HepG2 (cell line): ENCODE measurements at regions not wholly inside any gene's neighbourhood (a gene's known extent, or its start where the extent isn't known, plus 50 kb on each side); places are given as distances from the start of the nearest gene placed in this dataset.

Experiments used
- ATAC-seq: fragments of 200-7000 bp; cut with Tn5 transposase; 3 replicates; pipeline ENCODE4 v1.9.1; 2020; ENCODE audit warnings: mild to moderate bottlenecking, moderate library complexity
- BruUV-seq: library from RNA; stranded (reverse); fragments of 400-500 nt; replicated peaks from 2 replicates; lab custom pipeline; 2021; lab: Mats Ljungman, UMichigan
- CTCF ChIA-PET: fragments of 300-600 bp; formaldehyde crosslinking; extraction: SDS; loops from one replicate; lab custom pipeline; 2021; ENCODE audit warnings: low total read pairs, inconsistent platforms, low intra/inter-chr PET ratio; lab: Yijun Ruan, JAX
- POLR2A ChIA-PET: fragments of 350-600 bp; sonication (Branson Sonifier 250); formaldehyde crosslinking; loops from one replicate; lab custom pipeline; 2020; ENCODE audit warnings: antibody characterized with exemption, inconsistent platforms; lab: Yijun Ruan, JAX
- DNase-seq: peaks from one replicate; pipeline ENCODE4 v3.0.0-alpha.2; 2015; ENCODE audit warnings: low spot score
- FAIRE-seq: peaks from 3 replicates; lab custom pipeline; 2011; peaks lifted over from hg19 to GRCh38; lab: Jason Lieb, UNC
- H2AFZ ChIP-seq: one replicate; pipeline ENCODE4 v1.6.1; 2011; ENCODE audit warnings: low read length, inconsistent platforms
- H3K27ac ChIP-seq: fragments of 300-600 bp; 3 replicates; pipeline ENCODE4 v1.8.0; 2011; ENCODE audit warnings: mixed run types, mild to moderate bottlenecking, mixed read lengths, low read length, inconsistent platforms; ENCODE audit not compliant: insufficient read depth; ENCODE audit errors: extremely low read length
- H3K27me3 ChIP-seq, 2 experiments: fragments of 200-600 bp in 1 of 2; 2 replicates in 1 of 2; 3 replicates in 1 of 2; pipeline versions ENCODE4 v1.6.0 to v1.8.0; 2011; ENCODE audit warnings: low read length in 2 of 2, mild to moderate bottlenecking in 2 of 2, moderate library complexity in 2 of 2, inconsistent platforms in 1 of 2; ENCODE audit not compliant: insufficient read depth in 2 of 2, control insufficient read depth in 1 of 2
- H3K36me3 ChIP-seq, 2 experiments: fragments of 200-600 bp in 1 of 2; replicated peaks in 1 of 2; 2 replicates in 1 of 2; 3 replicates in 1 of 2; pipeline versions ENCODE4 v1.5.1 to v1.8.0; 2011; ENCODE audit warnings: low read length in 2 of 2, inconsistent platforms in 1 of 2; ENCODE audit not compliant: insufficient read depth in 2 of 2, control insufficient read depth in 1 of 2
- H3K4me1 ChIP-seq: 2 replicates; pipeline ENCODE4 v1.5.1; 2012; ENCODE audit warnings: low read length, inconsistent platforms; ENCODE audit not compliant: insufficient read depth
- H3K4me2 ChIP-seq: 2 replicates; pipeline ENCODE4 v1.6.0; 2011; ENCODE audit warnings: low read depth, low read length, inconsistent platforms
- H3K4me3 ChIP-seq, 3 experiments: fragments of 200-600 bp in 1 of 3; sonication (generic), shearing (Covaris generic) in 1 of 3; replicated peaks in 1 of 3; 2 replicates each; pipeline ENCODE4 v1.5.1; 2011 to 2016; ENCODE audit warnings: low read length in 3 of 3, inconsistent platforms in 2 of 3, low read depth in 2 of 3, mild to moderate bottlenecking in 2 of 3, control low read depth in 1 of 3, mixed read lengths in 1 of 3; ENCODE audit not compliant: insufficient read depth in 1 of 3
- H3K79me2 ChIP-seq: one replicate; pipeline ENCODE4 v1.6.1; 2011; ENCODE audit warnings: low read length, inconsistent platforms; ENCODE audit not compliant: insufficient read depth
- H3K9ac ChIP-seq: 2 replicates; pipeline ENCODE4 v1.6.0; 2011; ENCODE audit warnings: mild to moderate bottlenecking, low read depth, low read length, inconsistent platforms; ENCODE audit not compliant: insufficient read depth
- H3K9me3 ChIP-seq: 2 replicates; pipeline ENCODE4 v1.5.1; 2012; ENCODE audit warnings: mild to moderate bottlenecking, low read length
- H4K20me1 ChIP-seq: 2 replicates; pipeline ENCODE4 v1.6.0; 2011; ENCODE audit warnings: inconsistent platforms, mild to moderate bottlenecking, low read length, moderate library complexity; ENCODE audit not compliant: insufficient read depth
- CHD2 ChIP-seq: IDR thresholded peaks from 2 replicates; pipeline ENCODE4 v1.6.1; 2011; ENCODE audit warnings: low read depth, low read length, improper control_type of control experiment
- CREB1 ChIP-seq, 2 experiments: fragments of 450-650 bp in 1 of 2; IDR thresholded peaks; 2 replicates each; pipeline ENCODE4 v1.6.1; 2016 to 2017; ENCODE audit warnings: control low read depth in 1 of 2, mild to moderate bottlenecking in 1 of 2, missing compliant biosample characterization in 1 of 2, missing genetic modification characterization in 1 of 2
- FOSL2 ChIP-seq: sonication (generic); formaldehyde crosslinking; IDR thresholded peaks from 2 replicates; pipeline ENCODE4 v1.4.0; 2020; ENCODE audit warnings: missing genetic modification reagents
- KDM6A ChIP-seq: IDR thresholded peaks from 2 replicates; pipeline ENCODE4 v1.6.1; 2016; ENCODE audit warnings: low read depth
- SAFB2 ChIP-seq: sonication (generic); formaldehyde crosslinking; IDR thresholded peaks from 2 replicates; pipeline ENCODE4 v1.5.1; 2020; ENCODE audit warnings: missing genetic modification reagents, low read depth, mild to moderate bottlenecking, borderline replicate concordance
- TEAD3 ChIP-seq: optimal IDR thresholded peaks from 2 replicates; pipeline ENCODE3; 2016; ENCODE audit warnings: borderline replicate concordance
- YY1 ChIP-seq: IDR thresholded peaks from 2 replicates; pipeline ENCODE4 v1.6.1; 2011; ENCODE audit warnings: low read length, low read depth, moderate library complexity, mild to moderate bottlenecking; ENCODE audit not compliant: insufficient read depth, insufficient replicate concordance
- ZNF501 ChIP-seq: sonication (generic); formaldehyde crosslinking; IDR thresholded peaks from 2 replicates; pipeline ENCODE4 v1.5.1; 2020; ENCODE audit warnings: mild to moderate bottlenecking, moderate library complexity, missing genetic modification reagents
- ZNF570 ChIP-seq: sonication (generic); formaldehyde crosslinking; IDR thresholded peaks from 2 replicates; pipeline ENCODE4 v1.4.0; 2020; ENCODE audit warnings: mild to moderate bottlenecking, missing genetic modification reagents, borderline replicate concordance
- ZNF644 ChIP-seq: IDR thresholded peaks from 2 replicates; pipeline ENCODE4 v1.6.1; 2016; ENCODE audit warnings: low read depth
- WGBS: methylation state at CpG from one replicate; pipeline ENCODE4 v1.1.6; 2017; ENCODE audit warnings: low lambda C conversion rate; 5-methylcytosine and 5-hydroxymethylcytosine counted together
- in situ Hi-C: cut with HindIII; loops from 2 replicates; pipeline ENCODE4 v1.10.0; 2017; ENCODE audit warnings: low pct_unique_long_range_greater_than_20kb; ENCODE audit not compliant: extremely low pct_ligation_motif_present
- intact Hi-C: fragments of 100-400 bp; cut with micrococcal nuclease; formaldehyde crosslinking; loops from one replicate; pipeline ENCODE4 v1.10.0; 2022; ENCODE audit not compliant: unreplicated experiment
- TF ChIP-seq, protein P1 (sequence below): sonication (generic); formaldehyde crosslinking; IDR thresholded peaks from 2 replicates; pipeline ENCODE4 v1.5.0; 2020; ENCODE audit warnings: missing genetic modification reagents
- TF ChIP-seq, protein P2 (sequence below): sonication (generic); formaldehyde crosslinking; IDR thresholded peaks from 2 replicates; pipeline ENCODE4 v1.4.0; 2020; ENCODE audit warnings: mild to moderate bottlenecking, missing genetic modification reagents, borderline replicate concordance
- TF ChIP-seq, protein P3 (sequence below): sonication (generic); formaldehyde crosslinking; IDR thresholded peaks from 2 replicates; pipeline ENCODE4 v1.5.0; 2020; ENCODE audit warnings: mild to moderate bottlenecking, missing genetic modification reagents, borderline replicate concordance
- TF ChIP-seq, protein P4 (sequence below): sonication (generic); formaldehyde crosslinking; IDR thresholded peaks from 2 replicates; pipeline ENCODE4 v1.5.0; 2020; ENCODE audit warnings: missing genetic modification reagents, mild to moderate bottlenecking, borderline replicate concordance

DNA sequence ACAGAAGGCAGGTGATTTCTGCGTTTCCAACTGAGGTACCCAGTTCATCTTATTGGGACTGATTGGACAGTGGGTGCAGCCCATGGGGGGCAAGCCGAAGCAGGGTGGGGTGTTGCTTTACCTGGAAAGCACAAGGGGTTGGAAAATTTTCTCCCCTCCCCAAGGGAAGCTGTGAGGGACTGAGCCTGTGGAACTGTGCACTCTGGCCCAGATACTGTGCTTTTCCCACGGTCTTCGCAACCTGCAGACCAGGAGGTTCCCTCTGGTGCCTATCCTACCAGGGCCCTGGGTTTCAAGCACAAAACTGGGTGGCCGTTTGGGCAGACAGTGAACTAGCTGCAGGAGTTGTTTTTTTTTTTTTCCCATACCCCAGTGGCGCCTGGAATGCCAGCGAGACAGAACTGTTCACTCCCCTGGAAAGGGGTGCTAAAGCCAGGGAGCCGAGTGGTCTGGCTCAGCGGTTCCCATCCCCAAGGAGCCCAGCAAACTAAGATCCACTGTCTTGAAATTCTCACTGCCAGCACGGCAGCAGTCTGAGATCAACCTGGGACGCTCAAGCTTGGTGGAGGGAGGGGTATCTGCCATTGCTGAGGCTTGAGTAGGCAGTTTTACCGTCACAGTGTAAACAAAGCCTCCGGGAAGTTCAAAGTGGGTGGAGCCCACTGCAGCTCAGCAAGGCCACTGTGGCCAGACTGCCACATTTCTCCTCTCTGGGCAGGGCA lies 97.2 kb downstream of the JRKL start:
- ATAC-seq (peak; percentile 96), FAIRE-seq (peak; percentile 36), DNase-seq (peak; percentile 84)
- BruUV-seq: no TSS peak
- Histone ChIP-seq H3K27ac (no peak overlapping the region), H3K79me2 (no peaks in the 10 kb centered on the region), H3K4me2 (peak overlapping the region; percentile 85), H3K4me1 (peaks cover 16% of the 10 kb centered on the region), H3K9ac (peak overlapping the region; percentile 24; the same call in 1 of the 2 replicates), H3K36me3 (no peaks in the 10 kb centered on the region), H3K9me3 (no peaks in the 10 kb centered on the region), H3K4me3 (peak overlapping the region; percentile 45 to 68 (median 51)), H4K20me1 (no peaks in the 10 kb centered on the region), H2AFZ (no peak overlapping the region), H3K27me3 (no peaks in the 10 kb centered on the region)
- 24% methylated on average over 7 of the region's 13 CpGs for WGBS
- intact Hi-C loops: no loop called here
- in situ Hi-C loops: no loop called here
- CTCF ChIA-PET: no interaction called here
- POLR2A ChIA-PET: no interaction called here
- TF ChIP-seq TEAD3 (CRISPR knock-in tag): peak; percentile 20
- TF ChIP-seq, protein P1, sequence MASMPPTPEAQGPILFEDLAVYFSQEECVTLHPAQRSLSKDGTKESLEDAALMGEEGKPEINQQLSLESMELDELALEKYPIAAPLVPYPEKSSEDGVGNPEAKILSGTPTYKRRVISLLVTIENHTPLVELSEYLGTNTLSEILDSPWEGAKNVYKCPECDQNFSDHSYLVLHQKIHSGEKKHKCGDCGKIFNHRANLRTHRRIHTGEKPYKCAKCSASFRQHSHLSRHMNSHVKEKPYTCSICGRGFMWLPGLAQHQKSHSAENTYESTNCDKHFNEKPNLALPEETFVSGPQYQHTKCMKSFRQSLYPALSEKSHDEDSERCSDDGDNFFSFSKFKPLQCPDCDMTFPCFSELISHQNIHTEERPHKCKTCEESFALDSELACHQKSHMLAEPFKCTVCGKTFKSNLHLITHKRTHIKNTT: no peak
- TF ChIP-seq, protein P2, sequence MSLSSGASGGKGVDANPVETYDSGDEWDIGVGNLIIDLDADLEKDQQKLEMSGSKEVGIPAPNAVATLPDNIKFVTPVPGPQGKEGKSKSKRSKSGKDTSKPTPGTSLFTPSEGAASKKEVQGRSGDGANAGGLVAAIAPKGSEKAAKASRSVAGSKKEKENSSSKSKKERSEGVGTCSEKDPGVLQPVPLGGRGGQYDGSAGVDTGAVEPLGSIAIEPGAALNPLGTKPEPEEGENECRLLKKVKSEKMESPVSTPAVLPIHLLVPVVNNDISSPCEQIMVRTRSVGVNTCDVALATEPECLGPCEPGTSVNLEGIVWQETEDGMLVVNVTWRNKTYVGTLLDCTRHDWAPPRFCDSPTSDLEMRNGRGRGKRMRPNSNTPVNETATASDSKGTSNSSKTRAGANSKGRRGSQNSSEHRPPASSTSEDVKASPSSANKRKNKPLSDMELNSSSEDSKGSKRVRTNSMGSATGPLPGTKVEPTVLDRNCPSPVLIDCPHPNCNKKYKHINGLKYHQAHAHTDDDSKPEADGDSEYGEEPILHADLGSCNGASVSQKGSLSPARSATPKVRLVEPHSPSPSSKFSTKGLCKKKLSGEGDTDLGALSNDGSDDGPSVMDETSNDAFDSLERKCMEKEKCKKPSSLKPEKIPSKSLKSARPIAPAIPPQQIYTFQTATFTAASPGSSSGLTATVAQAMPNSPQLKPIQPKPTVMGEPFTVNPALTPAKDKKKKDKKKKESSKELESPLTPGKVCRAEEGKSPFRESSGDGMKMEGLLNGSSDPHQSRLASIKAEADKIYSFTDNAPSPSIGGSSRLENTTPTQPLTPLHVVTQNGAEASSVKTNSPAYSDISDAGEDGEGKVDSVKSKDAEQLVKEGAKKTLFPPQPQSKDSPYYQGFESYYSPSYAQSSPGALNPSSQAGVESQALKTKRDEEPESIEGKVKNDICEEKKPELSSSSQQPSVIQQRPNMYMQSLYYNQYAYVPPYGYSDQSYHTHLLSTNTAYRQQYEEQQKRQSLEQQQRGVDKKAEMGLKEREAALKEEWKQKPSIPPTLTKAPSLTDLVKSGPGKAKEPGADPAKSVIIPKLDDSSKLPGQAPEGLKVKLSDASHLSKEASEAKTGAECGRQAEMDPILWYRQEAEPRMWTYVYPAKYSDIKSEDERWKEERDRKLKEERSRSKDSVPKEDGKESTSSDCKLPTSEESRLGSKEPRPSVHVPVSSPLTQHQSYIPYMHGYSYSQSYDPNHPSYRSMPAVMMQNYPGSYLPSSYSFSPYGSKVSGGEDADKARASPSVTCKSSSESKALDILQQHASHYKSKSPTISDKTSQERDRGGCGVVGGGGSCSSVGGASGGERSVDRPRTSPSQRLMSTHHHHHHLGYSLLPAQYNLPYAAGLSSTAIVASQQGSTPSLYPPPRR (CRISPR knock-in tag): no peak
- 0 out of 2 replicates have a peak, but pooled peaks have one; percentile 41 for TF ChIP-seq ZNF644 (CRISPR knock-in tag)
- no peak for TF ChIP-seq SAFB2 (CRISPR knock-in tag)
- no peak for TF ChIP-seq YY1
- peak; percentile 61; the same call in 1 of the 2 replicates for TF ChIP-seq ZNF501 (CRISPR knock-in tag)
- no peak for TF ChIP-seq CHD2
- TF ChIP-seq CREB1 (IDR thresholded peaks at IDR 0.05): no peak
- 0 out of 2 replicates have a peak, but pooled peaks have one; percentile 16 for TF ChIP-seq CREB1 (CRISPR knock-in tag; IDR thresholded peaks at IDR 0.05)
- TF ChIP-seq KDM6A (CRISPR knock-in tag): no peak
- TF ChIP-seq, protein P3, sequence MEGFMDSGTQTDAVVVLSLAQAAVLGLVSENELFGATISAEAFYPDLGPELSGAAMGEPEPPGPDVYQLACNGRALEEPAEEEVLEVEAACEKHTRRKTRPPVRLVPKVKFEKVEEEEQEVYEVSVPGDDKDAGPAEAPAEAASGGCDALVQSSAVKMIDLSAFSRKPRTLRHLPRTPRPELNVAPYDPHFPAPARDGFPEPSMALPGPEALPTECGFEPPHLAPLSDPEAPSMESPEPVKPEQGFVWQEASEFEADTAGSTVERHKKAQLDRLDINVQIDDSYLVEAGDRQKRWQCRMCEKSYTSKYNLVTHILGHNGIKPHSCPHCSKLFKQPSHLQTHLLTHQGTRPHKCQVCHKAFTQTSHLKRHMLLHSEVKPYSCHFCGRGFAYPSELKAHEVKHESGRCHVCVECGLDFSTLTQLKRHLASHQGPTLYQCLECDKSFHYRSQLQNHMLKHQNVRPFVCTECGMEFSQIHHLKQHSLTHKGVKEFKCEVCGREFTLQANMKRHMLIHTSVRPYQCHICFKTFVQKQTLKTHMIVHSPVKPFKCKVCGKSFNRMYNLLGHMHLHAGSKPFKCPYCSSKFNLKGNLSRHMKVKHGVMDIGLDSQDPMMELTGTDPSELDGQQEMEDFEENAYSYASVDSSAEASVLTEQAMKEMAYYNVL (CRISPR knock-in tag): no peak
- TF ChIP-seq, protein P4, sequence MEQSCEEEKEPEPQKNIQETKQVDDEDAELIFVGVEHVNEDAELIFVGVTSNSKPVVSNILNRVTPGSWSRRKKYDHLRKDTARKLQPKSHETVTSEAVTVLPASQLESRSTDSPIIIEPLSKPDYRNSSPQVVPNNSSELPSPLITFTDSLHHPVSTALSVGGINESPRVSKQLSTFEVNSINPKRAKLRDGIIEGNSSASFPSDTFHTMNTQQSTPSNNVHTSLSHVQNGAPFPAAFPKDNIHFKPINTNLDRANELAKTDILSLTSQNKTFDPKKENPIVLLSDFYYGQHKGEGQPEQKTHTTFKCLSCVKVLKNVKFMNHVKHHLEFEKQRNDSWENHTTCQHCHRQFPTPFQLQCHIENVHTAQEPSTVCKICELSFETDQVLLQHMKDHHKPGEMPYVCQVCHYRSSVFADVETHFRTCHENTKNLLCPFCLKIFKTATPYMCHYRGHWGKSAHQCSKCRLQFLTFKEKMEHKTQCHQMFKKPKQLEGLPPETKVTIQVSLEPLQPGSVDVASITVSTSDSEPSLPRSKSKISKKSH: no peak
- TF ChIP-seq ZNF570 (CRISPR knock-in tag): no peak
- TF ChIP-seq FOSL2: peak; percentile 53; the same call in 1 of the 2 replicates
